SK-N-MC (cell line): ENCODE measurements at regions not wholly inside any gene's neighbourhood (a gene's known extent, or its start where the extent isn't known, plus 50 kb on each side); places are given as distances from the start of the nearest gene placed in this dataset.
"Not testable (repeated sequence)": the region's sequence is repeated elsewhere in the genome, so short reads cannot be mapped to it uniquely, and the experiment has no call there.

Experiments
- EZH2 ChIP-seq: fragments of 200-600 bp; sonication (generic); IDR thresholded peaks from one replicate; pipeline ENCODE4 v1.6.1; 2017; ENCODE audit warnings: antibody characterized with exemption
- POLR2AphosphoS5 ChIP-seq: IDR thresholded peaks from 2 replicates; pipeline ENCODE4 v1.6.1; 2012; ENCODE audit warnings: mild to moderate bottlenecking, low read depth, low read length, borderline replicate concordance

GRCh38 chr1:842799-843198 lies 80.9 kb upstream of the SAMD11 start:
- TF ChIP-seq EZH2, POLR2AphosphoS5: not testable (repeated sequence)
